B cell (primary cell): ENCODE measurements at regions not wholly inside any gene's neighbourhood (a gene's known extent, or its start where the extent isn't known, plus 50 kb on each side); places are given as distances from the start of the nearest gene placed in this dataset.

ENCODE experiments used
- EZH2 ChIP-seq: IDR thresholded peaks from 2 replicates; pipeline ENCODE4 v1.6.1; 2012; ENCODE audit warnings: borderline replicate concordance, low read depth, mild to moderate bottlenecking, moderate library complexity, low read length; ENCODE audit not compliant: insufficient read depth, poor library complexity, severe bottlenecking
- TF ChIP-seq, protein P1 (sequence below): fragments of 200-600 bp; IDR thresholded peaks from one replicate; pipeline ENCODE4 v1.8.0; 2022; ENCODE audit warnings: antibody characterized with exemption, mild to moderate bottlenecking

DNA sequence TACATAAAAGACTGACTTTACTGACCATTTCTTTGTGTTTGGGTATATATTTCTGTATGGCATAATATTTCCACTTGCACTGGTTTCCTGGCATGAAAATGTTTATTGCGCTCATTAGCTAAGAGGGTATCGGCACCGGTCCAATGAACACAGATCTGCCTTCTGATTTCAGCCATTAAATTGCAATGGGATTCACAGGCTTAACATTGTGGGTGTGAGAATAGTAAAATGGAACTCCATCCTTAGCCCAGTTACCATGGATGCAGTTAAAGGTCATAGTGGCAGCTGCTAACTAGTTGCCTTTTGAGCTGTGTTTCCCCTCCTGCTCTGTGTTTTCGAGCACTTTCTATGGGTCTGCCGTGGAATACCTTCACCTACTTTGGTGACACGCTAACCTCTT, 352.6 kb upstream of the POU3F3 start:
- TF ChIP-seq, protein P1, sequence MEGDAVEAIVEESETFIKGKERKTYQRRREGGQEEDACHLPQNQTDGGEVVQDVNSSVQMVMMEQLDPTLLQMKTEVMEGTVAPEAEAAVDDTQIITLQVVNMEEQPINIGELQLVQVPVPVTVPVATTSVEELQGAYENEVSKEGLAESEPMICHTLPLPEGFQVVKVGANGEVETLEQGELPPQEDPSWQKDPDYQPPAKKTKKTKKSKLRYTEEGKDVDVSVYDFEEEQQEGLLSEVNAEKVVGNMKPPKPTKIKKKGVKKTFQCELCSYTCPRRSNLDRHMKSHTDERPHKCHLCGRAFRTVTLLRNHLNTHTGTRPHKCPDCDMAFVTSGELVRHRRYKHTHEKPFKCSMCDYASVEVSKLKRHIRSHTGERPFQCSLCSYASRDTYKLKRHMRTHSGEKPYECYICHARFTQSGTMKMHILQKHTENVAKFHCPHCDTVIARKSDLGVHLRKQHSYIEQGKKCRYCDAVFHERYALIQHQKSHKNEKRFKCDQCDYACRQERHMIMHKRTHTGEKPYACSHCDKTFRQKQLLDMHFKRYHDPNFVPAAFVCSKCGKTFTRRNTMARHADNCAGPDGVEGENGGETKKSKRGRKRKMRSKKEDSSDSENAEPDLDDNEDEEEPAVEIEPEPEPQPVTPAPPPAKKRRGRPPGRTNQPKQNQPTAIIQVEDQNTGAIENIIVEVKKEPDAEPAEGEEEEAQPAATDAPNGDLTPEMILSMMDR = no peak
- no peak for TF ChIP-seq EZH2
